K562 (cell line): ENCODE measurements at regions not wholly inside any gene's neighbourhood (a gene's known extent, or its start where the extent isn't known, plus 50 kb on each side); places are given as distances from the start of the nearest gene placed in this dataset.

ENCODE experiments used
- CEBPG ChIP-seq, 3 experiments: fragments of 200-800 bp in 1 of 3; sonication (Bioruptor generic) in 1 of 3; sonication (generic) in 1 of 3; formaldehyde crosslinking in 1 of 3; IDR thresholded peaks in 2 of 3; conservative IDR thresholded peaks in 1 of 3; 2 replicates each; pipeline versions ENCODE4 v1.6.1 to v1.8.0; 2016 to 2022; ENCODE audit warnings: missing compliant biosample characterization in 2 of 3, missing genetic modification characterization in 2 of 3, mild to moderate bottlenecking in 1 of 3, missing genetic modification reagents in 1 of 3
- IRF2 ChIP-seq: sonication (generic); formaldehyde crosslinking; IDR thresholded peaks from 2 replicates; pipeline ENCODE4 v1.8.1; 2022; ENCODE audit warnings: mild to moderate bottlenecking, missing genetic modification reagents
- JUN ChIP-seq, 2 experiments: sonication (generic) in 1 of 2; formaldehyde crosslinking in 1 of 2; IDR thresholded peaks; 2 replicates each; pipeline versions ENCODE4 v1.6.1 to v1.8.0; 2012 to 2022; ENCODE audit warnings: borderline replicate concordance in 2 of 2, mild to moderate bottlenecking in 2 of 2, improper control_type of control experiment in 1 of 2, low read depth in 1 of 2, low read length in 1 of 2, missing genetic modification reagents in 1 of 2
- MAZ ChIP-seq, 2 experiments: fragments of 450-650 bp in 1 of 2; sonication (generic) in 1 of 2; formaldehyde crosslinking; IDR thresholded peaks in 1 of 2; conservative IDR thresholded peaks in 1 of 2; 2 replicates each; pipeline versions ENCODE4 v1.4.0 to v1.5.0; 2020; ENCODE audit warnings: mild to moderate bottlenecking in 1 of 2, missing genetic modification reagents in 1 of 2
- MTA3 ChIP-seq: fragments of 450-650 bp; formaldehyde crosslinking; IDR thresholded peaks from 2 replicates; pipeline ENCODE4 v1.6.1; 2017; ENCODE audit warnings: mild to moderate bottlenecking, borderline replicate concordance
- MTF1 ChIP-seq: fragments of 250-450 bp; sonication (Bioruptor Pico); IDR thresholded peaks from 2 replicates; pipeline ENCODE4 v1.9.0; 2021; ENCODE audit warnings: moderate library complexity, mild to moderate bottlenecking, inconsistent platforms, borderline replicate concordance
- MYC ChIP-seq, 2 experiments: fragments of 250-450 bp in 1 of 2; sonication (Bioruptor Pico) in 1 of 2; IDR thresholded peaks; 2 replicates each; pipeline versions ENCODE4 v1.5.1 to v1.6.1; 2012 to 2021; ENCODE audit warnings: low read depth in 2 of 2, borderline replicate concordance in 1 of 2, improper control_type of control experiment in 1 of 2, low read length in 1 of 2, mild to moderate bottlenecking in 1 of 2, moderate library complexity in 1 of 2
- NRF1 ChIP-seq, 2 experiments: fragments of 450-650 bp; IDR thresholded peaks in 1 of 2; conservative IDR thresholded peaks in 1 of 2; 2 replicates each; pipeline ENCODE4 v1.6.1; 2014; ENCODE audit warnings: mild to moderate bottlenecking in 2 of 2
- PHF21A ChIP-seq: fragments of 450-650 bp; IDR thresholded peaks from 2 replicates; pipeline ENCODE4 v1.6.1; 2017; ENCODE audit warnings: low read depth, borderline replicate concordance
- PRMT5 ChIP-seq: sonication (generic); formaldehyde crosslinking; IDR thresholded peaks from 2 replicates; pipeline ENCODE4 v1.5.0; 2020; ENCODE audit warnings: missing genetic modification reagents
- RCOR1 ChIP-seq, 2 experiments: IDR thresholded peaks; 2 replicates each; pipeline ENCODE4 v1.6.1; 2012; ENCODE audit warnings: low read depth in 2 of 2, low read length in 2 of 2, borderline replicate concordance in 1 of 2, improper control_type of control experiment in 1 of 2
- SOX6 ChIP-seq: fragments of 450-650 bp; IDR thresholded peaks from 2 replicates; pipeline ENCODE4 v1.6.1; 2014; ENCODE audit warnings: mild to moderate bottlenecking
- SRSF9 ChIP-seq: fragments of 200-400 bp; formaldehyde crosslinking; IDR thresholded peaks from 2 replicates; pipeline ENCODE4 v1.6.1; 2017; ENCODE audit warnings: low read depth, low read length, borderline replicate concordance
- STAG1 ChIP-seq: sonication (generic); formaldehyde crosslinking; IDR thresholded peaks from 2 replicates; pipeline ENCODE4 v1.5.0; 2020; ENCODE audit warnings: missing genetic modification reagents, borderline replicate concordance
- TAF1 ChIP-seq: IDR thresholded peaks from 2 replicates; pipeline ENCODE4 v1.6.1; 2011; ENCODE audit warnings: mild to moderate bottlenecking, low read length, moderate library complexity; ENCODE audit not compliant: insufficient read depth, control insufficient read depth, severe bottlenecking; ENCODE audit errors: extremely low read depth
- TOE1 ChIP-seq, 2 experiments: fragments of 450-650 bp in 1 of 2; sonication (generic) in 1 of 2; formaldehyde crosslinking in 1 of 2; IDR thresholded peaks; 2 replicates each; pipeline versions ENCODE4 v1.7.1 to v1.8.0; 2016 to 2022; ENCODE audit warnings: borderline replicate concordance in 2 of 2, mild to moderate bottlenecking in 2 of 2, antibody characterized with exemption in 1 of 2, inconsistent platforms in 1 of 2, low read depth in 1 of 2, missing genetic modification reagents in 1 of 2, moderate library complexity in 1 of 2
- ZNF174 ChIP-seq: fragments of 250-450 bp; sonication (Bioruptor Pico); IDR thresholded peaks from 2 replicates; pipeline ENCODE4 v1.4.0; 2020; ENCODE audit warnings: mild to moderate bottlenecking
- ZNF224 ChIP-seq: sonication (generic); formaldehyde crosslinking; IDR thresholded peaks from 2 replicates; pipeline ENCODE4 v1.8.0; 2022; ENCODE audit warnings: mild to moderate bottlenecking, missing genetic modification reagents
- ZNF384 ChIP-seq: IDR thresholded peaks from 2 replicates; pipeline ENCODE4 v1.6.1; 2012; ENCODE audit warnings: low read depth, low read length, improper control_type of control experiment
- ZNF41 ChIP-seq: fragments of 250-450 bp; sonication (Bioruptor Pico); conservative IDR thresholded peaks from 2 replicates; pipeline ENCODE4 v1.4.0; 2020; ENCODE audit warnings: mild to moderate bottlenecking
- ZNF561 ChIP-seq: fragments of 450-650 bp; formaldehyde crosslinking; conservative IDR thresholded peaks from 2 replicates; pipeline ENCODE4 v1.4.0; 2020; ENCODE audit warnings: mild to moderate bottlenecking, moderate library complexity
- TF ChIP-seq, protein P1 (sequence below): fragments of 150-350 bp; conservative IDR thresholded peaks from 2 replicates; pipeline ENCODE4 v1.6.1; 2014; ENCODE audit warnings: low read length
- TF ChIP-seq, protein P2 (sequence below): fragments of 450-650 bp; IDR thresholded peaks from 2 replicates; pipeline ENCODE4 v1.6.1; 2016; ENCODE audit warnings: missing biosample characterization, missing genetic modification characterization

DNA sequence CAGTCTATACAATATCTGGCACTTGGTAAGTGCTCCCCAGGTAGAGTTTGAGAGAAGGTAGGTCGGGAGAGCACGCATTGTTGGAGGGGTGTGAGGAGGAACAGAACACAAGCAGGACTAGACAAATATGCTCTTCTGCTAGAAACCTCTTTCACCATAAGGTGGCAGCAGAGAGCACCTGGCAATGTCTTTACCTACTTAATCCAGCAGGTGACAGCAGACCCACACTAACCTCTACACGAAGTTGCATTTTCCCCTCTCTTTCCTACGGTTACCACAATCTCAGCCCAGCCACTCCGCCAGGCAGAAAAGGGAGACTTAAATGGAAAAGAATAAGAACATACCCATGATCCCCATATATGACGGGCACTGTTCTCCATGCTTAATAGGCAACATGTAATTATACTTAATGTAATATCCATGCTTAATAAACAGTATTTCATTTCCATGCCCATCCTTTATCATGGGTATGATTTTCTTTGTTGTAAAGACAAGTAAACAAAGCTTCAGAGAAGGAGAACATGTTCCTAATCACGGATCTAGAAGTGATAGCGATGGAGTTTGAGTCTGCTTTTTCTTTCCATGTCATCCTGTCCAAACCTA lies 55.1 kb upstream of the CCL2 start (continued):
- TF ChIP-seq, protein P1, sequence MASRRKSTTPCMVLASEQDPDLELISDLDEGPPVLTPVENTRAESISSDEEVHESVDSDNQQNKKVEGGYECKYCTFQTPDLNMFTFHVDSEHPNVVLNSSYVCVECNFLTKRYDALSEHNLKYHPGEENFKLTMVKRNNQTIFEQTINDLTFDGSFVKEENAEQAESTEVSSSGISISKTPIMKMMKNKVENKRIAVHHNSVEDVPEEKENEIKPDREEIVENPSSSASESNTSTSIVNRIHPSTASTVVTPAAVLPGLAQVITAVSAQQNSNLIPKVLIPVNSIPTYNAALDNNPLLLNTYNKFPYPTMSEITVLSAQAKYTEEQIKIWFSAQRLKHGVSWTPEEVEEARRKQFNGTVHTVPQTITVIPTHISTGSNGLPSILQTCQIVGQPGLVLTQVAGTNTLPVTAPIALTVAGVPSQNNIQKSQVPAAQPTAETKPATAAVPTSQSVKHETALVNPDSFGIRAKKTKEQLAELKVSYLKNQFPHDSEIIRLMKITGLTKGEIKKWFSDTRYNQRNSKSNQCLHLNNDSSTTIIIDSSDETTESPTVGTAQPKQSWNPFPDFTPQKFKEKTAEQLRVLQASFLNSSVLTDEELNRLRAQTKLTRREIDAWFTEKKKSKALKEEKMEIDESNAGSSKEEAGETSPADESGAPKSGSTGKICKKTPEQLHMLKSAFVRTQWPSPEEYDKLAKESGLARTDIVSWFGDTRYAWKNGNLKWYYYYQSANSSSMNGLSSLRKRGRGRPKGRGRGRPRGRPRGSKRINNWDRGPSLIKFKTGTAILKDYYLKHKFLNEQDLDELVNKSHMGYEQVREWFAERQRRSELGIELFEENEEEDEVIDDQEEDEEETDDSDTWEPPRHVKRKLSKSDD, result 0 out of 2 replicates have a peak, but pooled peaks have one; percentile 63
- no peak for TF ChIP-seq ZNF224
- TF ChIP-seq ZNF41 (CRISPR knock-in tag), result no peak
- TF ChIP-seq JUN (IDR thresholded peaks at IDR 0.05; ENCODE audit: borderline replicate concordance, low read depth, low read length), result peak; percentile 52; the same call in 1 of the 2 replicates
- TF ChIP-seq JUN (CRISPR knock-in tag; IDR thresholded peaks at IDR 0.05; ENCODE audit: borderline replicate concordance), result no peak
- TF ChIP-seq STAG1, result peak; percentile 38; the same call in 1 of the 2 replicates
- no peak for TF ChIP-seq NRF1 (conservative IDR thresholded peaks at IDR 0.05 in 1 of 2, IDR thresholded peaks at IDR 0.05 in 1 of 2)
- no peak for TF ChIP-seq CEBPG (CRISPR knock-in tag; IDR thresholded peaks at IDR 0.05)
- TF ChIP-seq CEBPG (tag; conservative IDR thresholded peaks at IDR 0.05 in 1 of 2, IDR thresholded peaks at IDR 0.05 in 1 of 2), result no peak
- no peak for TF ChIP-seq IRF2
- TF ChIP-seq, protein P2, sequence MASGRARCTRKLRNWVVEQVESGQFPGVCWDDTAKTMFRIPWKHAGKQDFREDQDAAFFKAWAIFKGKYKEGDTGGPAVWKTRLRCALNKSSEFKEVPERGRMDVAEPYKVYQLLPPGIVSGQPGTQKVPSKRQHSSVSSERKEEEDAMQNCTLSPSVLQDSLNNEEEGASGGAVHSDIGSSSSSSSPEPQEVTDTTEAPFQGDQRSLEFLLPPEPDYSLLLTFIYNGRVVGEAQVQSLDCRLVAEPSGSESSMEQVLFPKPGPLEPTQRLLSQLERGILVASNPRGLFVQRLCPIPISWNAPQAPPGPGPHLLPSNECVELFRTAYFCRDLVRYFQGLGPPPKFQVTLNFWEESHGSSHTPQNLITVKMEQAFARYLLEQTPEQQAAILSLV (tag), result no peak
- no peak for TF ChIP-seq ZNF384
- TF ChIP-seq MTF1 (CRISPR knock-in tag), result no peak
- peak; percentile 70; the same call in 1 of the 2 replicates for TF ChIP-seq PHF21A
- no peak for TF ChIP-seq ZNF174 (CRISPR knock-in tag)
- 0 out of 2 replicates have a peak, but pooled peaks have one; percentile 23 for TF ChIP-seq MYC (IDR thresholded peaks at IDR 0.05; ENCODE audit: low read depth, low read length)
- no peak for TF ChIP-seq MYC (CRISPR knock-in tag; IDR thresholded peaks at IDR 0.05; ENCODE audit: borderline replicate concordance, low read depth)
- TF ChIP-seq MTA3, result no peak
- peak in 1 of 2 experiments; percentile 26; a peak in 1 of 4 replicates for TF ChIP-seq RCOR1 (IDR thresholded peaks at IDR 0.05; ENCODE audit: borderline replicate concordance in 1 of 2, low read depth in 2 of 2, low read length in 2 of 2)
- TF ChIP-seq MAZ (CRISPR knock-in tag; conservative IDR thresholded peaks at IDR 0.05 in 1 of 2, IDR thresholded peaks at IDR 0.05 in 1 of 2), result peak in 1 of 2 experiments; percentile 41; a peak in 1 of 4 replicates
- peak; percentile 50; the same call in 1 of the 2 replicates for TF ChIP-seq TOE1 (IDR thresholded peaks at IDR 0.05; ENCODE audit: borderline replicate concordance)
- no peak for TF ChIP-seq TOE1 (CRISPR knock-in tag; IDR thresholded peaks at IDR 0.05; ENCODE audit: borderline replicate concordance, low read depth)
- TF ChIP-seq SOX6, result peak; percentile 19; the same call in 1 of the 2 replicates
- TF ChIP-seq ZNF561 (CRISPR knock-in tag), result no peak
- no peak for TF ChIP-seq SRSF9
- TF ChIP-seq TAF1, result no peak
- TF ChIP-seq PRMT5 (CRISPR knock-in tag), result no peak
